Thoracic aorta (tissue), 2 donors: ENCODE measurements at regions not wholly inside any gene's neighbourhood (a gene's known extent, or its start where the extent isn't known, plus 50 kb on each side); places are given as distances from the start of the nearest gene placed in this dataset.

Experiments used
- ATAC-seq: fragments of 150-250 bp; one replicate; pipeline ENCODE4 v1.8.0; 2017; ENCODE audit warnings: low read depth; ENCODE audit not compliant: insufficient number of reproducible peaks, low FRiP score
- DNase-seq: peaks from one replicate; pipeline ENCODE4 v3.0.0-alpha.2; 2020; ENCODE audit warnings: low spot score
- H3K27ac ChIP-seq, 2 donors: fragments of 200-600 bp; sonication (generic); 1 replicate in 1 of 2; 2 replicates in 1 of 2; pipeline ENCODE4 v1.5.1; 2016; ENCODE audit warnings: mild to moderate bottlenecking in 2 of 2, moderate library complexity in 2 of 2
- H3K27me3 ChIP-seq: fragments of 200-600 bp; sonication (generic); replicated peaks from 2 replicates; pipeline ENCODE4 v1.6.0; 2016; ENCODE audit warnings: mild to moderate bottlenecking; ENCODE audit not compliant: insufficient read depth
- H3K36me3 ChIP-seq: fragments of 200-600 bp; sonication (generic); one replicate; pipeline ENCODE4 v1.5.1; 2016
- H3K4me1 ChIP-seq, 2 donors: fragments of 200-600 bp; sonication (generic); 1 replicate in 1 of 2; 2 replicates in 1 of 2; pipeline versions ENCODE4 v1.5.1 to v1.6.0; 2016; ENCODE audit warnings: low read depth in 2 of 2, mild to moderate bottlenecking in 1 of 2; ENCODE audit not compliant: control insufficient read depth in 1 of 2
- H3K4me3 ChIP-seq: fragments of 200-600 bp; sonication (generic); 2 replicates; pipeline ENCODE4 v1.5.1; 2016; ENCODE audit warnings: mild to moderate bottlenecking
- H3K9me3 ChIP-seq: fragments of 200-600 bp; sonication (generic); 2 replicates; pipeline ENCODE4 v1.5.1; 2016
- CTCF ChIP-seq: fragments of 200-600 bp; sonication (generic); IDR thresholded peaks from one replicate; pipeline ENCODE4 v1.5.1; 2019; ENCODE audit warnings: antibody characterized with exemption

GRCh38 chr5:143692342-143692741 lies 119.6 kb upstream of the HMHB1 start:
- Histone ChIP-seq H3K4me1 (no peaks in the 10 kb centered on the region), H3K27me3 (no peaks in the 10 kb centered on the region), H3K27ac (no peak overlapping the region), H3K9me3 (peaks cover 4% of the 10 kb centered on the region), H3K4me3 (no peak overlapping the region), H3K36me3 (no peaks in the 10 kb centered on the region)
- no peak for ATAC-seq
- no peak for TF ChIP-seq CTCF
- no peak for DNase-seq

- H3K9me3 ChIP-seq: peaks cover 4% of the 10 kb centered on the region
- no peaks in the 10 kb centered on the region for H3K4me1 ChIP-seq
- H3K36me3 ChIP-seq: no peaks in the 10 kb centered on the region
- ATAC-seq (no peak), DNase-seq (no peak)
- no peak overlapping the region for H3K27ac ChIP-seq
- no peak for TF ChIP-seq CTCF
- no peaks in the 10 kb centered on the region for H3K27me3 ChIP-seq
- no peak overlapping the region for H3K4me3 ChIP-seq
Observed at GRCh38 chr5:143691945-143692290, 120.0 kb upstream of the HMHB1 start.

- no peak overlapping the region for H3K4me3 ChIP-seq
- no peaks in the 10 kb centered on the region for H3K36me3 ChIP-seq
- DNase-seq (no peak), ATAC-seq (no peak)
- no peaks in the 10 kb centered on the region for H3K4me1 ChIP-seq
- no peak for TF ChIP-seq CTCF
- no peaks in the 10 kb centered on the region for H3K27me3 ChIP-seq
- H3K27ac ChIP-seq: no peak overlapping the region
- H3K9me3 ChIP-seq: peaks cover 4% of the 10 kb centered on the region
Observed at GRCh38 chr5:143691287-143691944, 120.5 kb upstream of the HMHB1 start.

GRCh38 chr5:143687604-143688003 lies 124.4 kb upstream of the HMHB1 start:
- Histone ChIP-seq H3K27me3 (no peaks in the 10 kb centered on the region), H3K27ac (no peak overlapping the region), H3K36me3 (no peaks in the 10 kb centered on the region), H3K4me3 (no peak overlapping the region), H3K9me3 (peaks cover 4% of the 10 kb centered on the region), H3K4me1 (no peaks in the 10 kb centered on the region)
- TF ChIP-seq CTCF: no peak
- DNase-seq: no peak
- ATAC-seq: no peak

- TF ChIP-seq CTCF: no peak
- ATAC-seq: no peak
- no peak overlapping the region for H3K4me3 ChIP-seq
Observed at GRCh38 chr5:143685246-143685815, 126.6 kb upstream of the HMHB1 start.

More at GRCh38 chr5:143685246-143685815, 126.6 kb upstream of the HMHB1 start:
- H3K36me3 ChIP-seq: no peaks in the 10 kb centered on the region
- DNase-seq: no peak
- H3K27ac ChIP-seq: no peak overlapping the region
- H3K4me1 ChIP-seq: no peaks in the 10 kb centered on the region
- peaks cover 4% of the 10 kb centered on the region for H3K9me3 ChIP-seq
- H3K27me3 ChIP-seq: no peaks in the 10 kb centered on the region
